HepG2 (cell line): ENCODE measurements at regions not wholly inside any gene's neighbourhood (a gene's known extent, or its start where the extent isn't known, plus 50 kb on each side); places are given as distances from the start of the nearest gene placed in this dataset.
"Not testable (repeated sequence)": the region's sequence is repeated elsewhere in the genome, so short reads cannot be mapped to it uniquely, and the experiment has no call there.

Experiments
- CREM ChIP-seq, 2 experiments: sonication (generic) in 1 of 2; formaldehyde crosslinking in 1 of 2; IDR thresholded peaks; 2 replicates each; pipeline versions ENCODE4 v1.4.0 to v1.6.1; 2016 to 2020; ENCODE audit warnings: antibody characterized with exemption in 1 of 2, mild to moderate bottlenecking in 1 of 2, missing genetic modification reagents in 1 of 2
- GABPB1 ChIP-seq: IDR thresholded peaks from 2 replicates; pipeline ENCODE4 v1.6.1; 2016; ENCODE audit warnings: mild to moderate bottlenecking, missing genetic modification reagents, moderate library complexity, missing compliant biosample characterization
- HNF4A ChIP-seq: sonication (generic); formaldehyde crosslinking; IDR thresholded peaks from 2 replicates; pipeline ENCODE4 v1.4.0; 2020; ENCODE audit warnings: missing genetic modification reagents
- MAFK ChIP-seq, 2 experiments: IDR thresholded peaks in 1 of 2; conservative IDR thresholded peaks in 1 of 2; 2 replicates each; pipeline ENCODE4 v1.6.1; 2011; ENCODE audit warnings: improper control_type of control experiment in 2 of 2, low read length in 2 of 2
- NAIF1 ChIP-seq: sonication (generic); formaldehyde crosslinking; IDR thresholded peaks from 2 replicates; pipeline ENCODE4 v1.5.0; 2020; ENCODE audit warnings: mild to moderate bottlenecking, missing genetic modification reagents, borderline replicate concordance
- NCOA2 ChIP-seq: sonication (generic); formaldehyde crosslinking; IDR thresholded peaks from 2 replicates; pipeline ENCODE4 v1.8.0; 2022; ENCODE audit warnings: inconsistent platforms
- NR2F6 ChIP-seq, 2 experiments: IDR thresholded peaks; 2 replicates each; pipeline ENCODE4 v1.6.1; 2016; ENCODE audit warnings: antibody characterized with exemption in 1 of 2, mild to moderate bottlenecking in 1 of 2
- RAD21 ChIP-seq: fragments of 450-650 bp; formaldehyde crosslinking; IDR thresholded peaks from 2 replicates; pipeline ENCODE4 v1.5.0; 2020; ENCODE audit warnings: mild to moderate bottlenecking
- SNAPC2 ChIP-seq: sonication (generic); formaldehyde crosslinking; IDR thresholded peaks from 2 replicates; pipeline ENCODE4 v1.8.1; 2022; ENCODE audit warnings: mild to moderate bottlenecking, missing genetic modification reagents
- SSRP1 ChIP-seq: IDR thresholded peaks from 2 replicates; pipeline ENCODE4 v1.6.1; 2016; ENCODE audit warnings: control low read depth
- YEATS4 ChIP-seq: sonication (generic); formaldehyde crosslinking; IDR thresholded peaks from 2 replicates; pipeline ENCODE4 v1.4.0; 2020; ENCODE audit warnings: missing genetic modification reagents, borderline replicate concordance
- ZBTB7A ChIP-seq: sonication (generic); formaldehyde crosslinking; IDR thresholded peaks from 2 replicates; pipeline ENCODE4 v1.8.0; 2022; ENCODE audit warnings: mild to moderate bottlenecking, missing genetic modification reagents
- ZFY ChIP-seq: sonication (generic); formaldehyde crosslinking; IDR thresholded peaks from 2 replicates; pipeline ENCODE4 v1.4.0; 2020; ENCODE audit warnings: missing genetic modification reagents
- TF ChIP-seq, protein P1 (sequence below), 2 experiments: sonication (generic) in 1 of 2; formaldehyde crosslinking in 1 of 2; IDR thresholded peaks; 2 replicates each; pipeline versions ENCODE4 v1.4.0 to v1.6.1; 2018 to 2020; ENCODE audit warnings: missing genetic modification reagents in 2 of 2, borderline replicate concordance in 1 of 2, low read depth in 1 of 2, mild to moderate bottlenecking in 1 of 2, missing biosample characterization in 1 of 2
- TF ChIP-seq, protein P2 (sequence below): IDR thresholded peaks from 2 replicates; pipeline ENCODE4 v1.6.1; 2018; ENCODE audit warnings: missing genetic modification reagents, mild to moderate bottlenecking, missing compliant biosample characterization
- TF ChIP-seq, protein P3 (sequence below): sonication (generic); formaldehyde crosslinking; IDR thresholded peaks from 2 replicates; pipeline ENCODE4 v1.8.0; 2022; ENCODE audit warnings: missing genetic modification reagents, mild to moderate bottlenecking, moderate library complexity, borderline replicate concordance
- TF ChIP-seq, protein P4 (sequence below): sonication (generic); formaldehyde crosslinking; IDR thresholded peaks from 2 replicates; pipeline ENCODE4 v1.4.0; 2020; ENCODE audit warnings: mild to moderate bottlenecking, missing genetic modification reagents

DNA sequence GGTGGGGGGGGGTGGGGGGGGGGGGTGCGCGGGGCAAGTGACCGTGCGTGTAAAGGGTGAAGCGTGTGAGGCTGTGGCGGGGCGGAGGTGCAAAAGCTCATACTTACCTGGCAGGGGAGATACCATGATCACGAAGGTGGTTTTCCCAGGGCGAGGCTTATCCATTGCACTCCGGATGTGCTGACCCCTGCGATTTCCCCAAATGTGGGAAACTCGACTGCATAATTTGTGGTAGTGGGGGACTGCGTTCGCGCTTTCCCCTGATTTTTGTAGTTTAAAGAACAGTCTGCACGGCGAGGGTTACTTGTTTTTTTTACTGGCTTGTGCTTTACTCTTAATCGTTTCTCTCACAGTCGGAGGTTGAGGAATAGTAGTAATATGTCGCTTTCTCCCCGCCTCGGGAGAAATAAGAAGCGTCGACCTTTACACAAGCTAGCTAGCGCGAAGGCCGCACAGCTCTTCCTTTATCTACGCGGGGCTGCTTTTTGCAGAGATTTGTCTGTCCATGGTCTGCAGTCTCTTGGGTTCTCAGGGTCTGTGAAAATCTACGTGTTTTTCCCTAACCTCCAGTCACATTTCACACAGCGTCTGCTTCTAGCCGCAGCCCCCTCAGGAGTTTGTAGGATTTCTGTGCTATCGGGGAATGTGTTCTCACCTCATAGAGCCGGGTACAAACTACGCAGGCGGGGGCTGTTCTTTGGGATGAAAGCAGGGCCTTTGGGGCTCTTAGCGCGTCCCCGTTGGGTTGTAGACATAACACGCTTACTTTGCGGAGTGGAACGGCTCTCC lies 148.1 kb upstream of the NOTCH2NLA start (continued):
- TF ChIP-seq, protein P1, sequence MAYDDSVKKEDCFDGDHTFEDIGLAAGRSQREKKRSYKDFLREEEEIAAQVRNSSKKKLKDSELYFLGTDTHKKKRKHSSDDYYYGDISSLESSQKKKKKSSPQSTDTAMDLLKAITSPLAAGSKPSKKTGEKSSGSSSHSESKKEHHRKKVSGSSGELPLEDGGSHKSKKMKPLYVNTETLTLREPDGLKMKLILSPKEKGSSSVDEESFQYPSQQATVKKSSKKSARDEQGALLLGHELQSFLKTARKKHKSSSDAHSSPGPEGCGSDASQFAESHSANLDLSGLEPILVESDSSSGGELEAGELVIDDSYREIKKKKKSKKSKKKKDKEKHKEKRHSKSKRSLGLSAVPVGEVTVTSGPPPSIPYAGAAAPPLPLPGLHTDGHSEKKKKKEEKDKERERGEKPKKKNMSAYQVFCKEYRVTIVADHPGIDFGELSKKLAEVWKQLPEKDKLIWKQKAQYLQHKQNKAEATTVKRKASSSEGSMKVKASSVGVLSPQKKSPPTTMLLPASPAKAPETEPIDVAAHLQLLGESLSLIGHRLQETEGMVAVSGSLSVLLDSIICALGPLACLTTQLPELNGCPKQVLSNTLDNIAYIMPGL (CRISPR knock-in tag; IDR thresholded peaks at IDR 0.05; ENCODE audit: borderline replicate concordance in 1 of 2, low read depth in 1 of 2), result 0 out of 4 replicates have a peak, but pooled peaks of 1 of the 2 experiments have one; percentile 24
- TF ChIP-seq RAD21 (CRISPR knock-in tag), result peak; percentile 50; the same call in 1 of the 2 replicates
- TF ChIP-seq ZFY (CRISPR knock-in tag), result peak; percentile 68
- TF ChIP-seq GABPB1, result peak; percentile 32; the same call in 1 of the 2 replicates
- peak; percentile 34; the same call in 1 of the 2 replicates for TF ChIP-seq YEATS4 (CRISPR knock-in tag)
- TF ChIP-seq, protein P2, sequence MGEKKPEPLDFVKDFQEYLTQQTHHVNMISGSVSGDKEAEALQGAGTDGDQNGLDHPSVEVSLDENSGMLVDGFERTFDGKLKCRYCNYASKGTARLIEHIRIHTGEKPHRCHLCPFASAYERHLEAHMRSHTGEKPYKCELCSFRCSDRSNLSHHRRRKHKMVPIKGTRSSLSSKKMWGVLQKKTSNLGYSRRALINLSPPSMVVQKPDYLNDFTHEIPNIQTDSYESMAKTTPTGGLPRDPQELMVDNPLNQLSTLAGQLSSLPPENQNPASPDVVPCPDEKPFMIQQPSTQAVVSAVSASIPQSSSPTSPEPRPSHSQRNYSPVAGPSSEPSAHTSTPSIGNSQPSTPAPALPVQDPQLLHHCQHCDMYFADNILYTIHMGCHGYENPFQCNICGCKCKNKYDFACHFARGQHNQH (CRISPR knock-in tag), result peak; percentile 59; the same call in 1 of the 2 replicates
- peak; percentile 45 to 48; a peak in 3 of 4 replicates for TF ChIP-seq MAFK (conservative IDR thresholded peaks at IDR 0.05 in 1 of 2, IDR thresholded peaks at IDR 0.05 in 1 of 2; ENCODE audit: low read length in 2 of 2)
- TF ChIP-seq, protein P3, sequence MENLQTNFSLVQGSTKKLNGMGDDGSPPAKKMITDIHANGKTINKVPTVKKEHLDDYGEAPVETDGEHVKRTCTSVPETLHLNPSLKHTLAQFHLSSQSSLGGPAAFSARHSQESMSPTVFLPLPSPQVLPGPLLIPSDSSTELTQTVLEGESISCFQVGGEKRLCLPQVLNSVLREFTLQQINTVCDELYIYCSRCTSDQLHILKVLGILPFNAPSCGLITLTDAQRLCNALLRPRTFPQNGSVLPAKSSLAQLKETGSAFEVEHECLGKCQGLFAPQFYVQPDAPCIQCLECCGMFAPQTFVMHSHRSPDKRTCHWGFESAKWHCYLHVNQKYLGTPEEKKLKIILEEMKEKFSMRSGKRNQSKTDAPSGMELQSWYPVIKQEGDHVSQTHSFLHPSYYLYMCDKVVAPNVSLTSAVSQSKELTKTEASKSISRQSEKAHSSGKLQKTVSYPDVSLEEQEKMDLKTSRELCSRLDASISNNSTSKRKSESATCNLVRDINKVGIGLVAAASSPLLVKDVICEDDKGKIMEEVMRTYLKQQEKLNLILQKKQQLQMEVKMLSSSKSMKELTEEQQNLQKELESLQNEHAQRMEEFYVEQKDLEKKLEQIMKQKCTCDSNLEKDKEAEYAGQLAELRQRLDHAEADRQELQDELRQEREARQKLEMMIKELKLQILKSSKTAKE (CRISPR knock-in tag), result 0 out of 2 replicates have a peak, but pooled peaks have one; percentile 14
- peak; percentile 42 for TF ChIP-seq NR2F6 (IDR thresholded peaks at IDR 0.05)
- TF ChIP-seq NR2F6, CREM (CRISPR knock-in tag; IDR thresholded peaks at IDR 0.05): not testable (repeated sequence)
- peak; percentile 67; the same call in 1 of the 2 replicates for TF ChIP-seq NAIF1 (CRISPR knock-in tag)
- peak; percentile 23; the same call in 1 of the 2 replicates for TF ChIP-seq HNF4A (CRISPR knock-in tag)
- TF ChIP-seq SNAPC2, result peak; percentile 99
- 0 out of 2 replicates have a peak, but pooled peaks have one; percentile 32 for TF ChIP-seq SSRP1 (CRISPR knock-in tag)
- TF ChIP-seq CREM (IDR thresholded peaks at IDR 0.05), result peak; percentile 59; the same call in 1 of the 2 replicates
- TF ChIP-seq ZBTB7A, result 0 out of 2 replicates have a peak, but pooled peaks have one; percentile 18
- TF ChIP-seq NCOA2, result 0 out of 2 replicates have a peak, but pooled peaks have one; percentile 46
- TF ChIP-seq, protein P4, sequence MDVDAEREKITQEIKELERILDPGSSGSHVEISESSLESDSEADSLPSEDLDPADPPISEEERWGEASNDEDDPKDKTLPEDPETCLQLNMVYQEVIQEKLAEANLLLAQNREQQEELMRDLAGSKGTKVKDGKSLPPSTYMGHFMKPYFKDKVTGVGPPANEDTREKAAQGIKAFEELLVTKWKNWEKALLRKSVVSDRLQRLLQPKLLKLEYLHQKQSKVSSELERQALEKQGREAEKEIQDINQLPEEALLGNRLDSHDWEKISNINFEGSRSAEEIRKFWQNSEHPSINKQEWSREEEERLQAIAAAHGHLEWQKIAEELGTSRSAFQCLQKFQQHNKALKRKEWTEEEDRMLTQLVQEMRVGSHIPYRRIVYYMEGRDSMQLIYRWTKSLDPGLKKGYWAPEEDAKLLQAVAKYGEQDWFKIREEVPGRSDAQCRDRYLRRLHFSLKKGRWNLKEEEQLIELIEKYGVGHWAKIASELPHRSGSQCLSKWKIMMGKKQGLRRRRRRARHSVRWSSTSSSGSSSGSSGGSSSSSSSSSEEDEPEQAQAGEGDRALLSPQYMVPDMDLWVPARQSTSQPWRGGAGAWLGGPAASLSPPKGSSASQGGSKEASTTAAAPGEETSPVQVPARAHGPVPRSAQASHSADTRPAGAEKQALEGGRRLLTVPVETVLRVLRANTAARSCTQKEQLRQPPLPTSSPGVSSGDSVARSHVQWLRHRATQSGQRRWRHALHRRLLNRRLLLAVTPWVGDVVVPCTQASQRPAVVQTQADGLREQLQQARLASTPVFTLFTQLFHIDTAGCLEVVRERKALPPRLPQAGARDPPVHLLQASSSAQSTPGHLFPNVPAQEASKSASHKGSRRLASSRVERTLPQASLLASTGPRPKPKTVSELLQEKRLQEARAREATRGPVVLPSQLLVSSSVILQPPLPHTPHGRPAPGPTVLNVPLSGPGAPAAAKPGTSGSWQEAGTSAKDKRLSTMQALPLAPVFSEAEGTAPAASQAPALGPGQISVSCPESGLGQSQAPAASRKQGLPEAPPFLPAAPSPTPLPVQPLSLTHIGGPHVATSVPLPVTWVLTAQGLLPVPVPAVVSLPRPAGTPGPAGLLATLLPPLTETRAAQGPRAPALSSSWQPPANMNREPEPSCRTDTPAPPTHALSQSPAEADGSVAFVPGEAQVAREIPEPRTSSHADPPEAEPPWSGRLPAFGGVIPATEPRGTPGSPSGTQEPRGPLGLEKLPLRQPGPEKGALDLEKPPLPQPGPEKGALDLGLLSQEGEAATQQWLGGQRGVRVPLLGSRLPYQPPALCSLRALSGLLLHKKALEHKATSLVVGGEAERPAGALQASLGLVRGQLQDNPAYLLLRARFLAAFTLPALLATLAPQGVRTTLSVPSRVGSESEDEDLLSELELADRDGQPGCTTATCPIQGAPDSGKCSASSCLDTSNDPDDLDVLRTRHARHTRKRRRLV, result peak; percentile 99
